DMS 273 (cell line): ENCODE measurements at regions not wholly inside any gene's neighbourhood (a gene's known extent, or its start where the extent isn't known, plus 50 kb on each side); places are given as distances from the start of the nearest gene placed in this dataset.
"Not testable (repeated sequence)": the region's sequence is repeated elsewhere in the genome, so short reads cannot be mapped to it uniquely, and the experiment has no call there.

ENCODE experiments used
- DNase-seq: peaks from one replicate; lab custom pipeline; 2025; ENCODE audit not compliant: unreplicated experiment; lab: John Stamatoyannopoulos, UW

DNA sequence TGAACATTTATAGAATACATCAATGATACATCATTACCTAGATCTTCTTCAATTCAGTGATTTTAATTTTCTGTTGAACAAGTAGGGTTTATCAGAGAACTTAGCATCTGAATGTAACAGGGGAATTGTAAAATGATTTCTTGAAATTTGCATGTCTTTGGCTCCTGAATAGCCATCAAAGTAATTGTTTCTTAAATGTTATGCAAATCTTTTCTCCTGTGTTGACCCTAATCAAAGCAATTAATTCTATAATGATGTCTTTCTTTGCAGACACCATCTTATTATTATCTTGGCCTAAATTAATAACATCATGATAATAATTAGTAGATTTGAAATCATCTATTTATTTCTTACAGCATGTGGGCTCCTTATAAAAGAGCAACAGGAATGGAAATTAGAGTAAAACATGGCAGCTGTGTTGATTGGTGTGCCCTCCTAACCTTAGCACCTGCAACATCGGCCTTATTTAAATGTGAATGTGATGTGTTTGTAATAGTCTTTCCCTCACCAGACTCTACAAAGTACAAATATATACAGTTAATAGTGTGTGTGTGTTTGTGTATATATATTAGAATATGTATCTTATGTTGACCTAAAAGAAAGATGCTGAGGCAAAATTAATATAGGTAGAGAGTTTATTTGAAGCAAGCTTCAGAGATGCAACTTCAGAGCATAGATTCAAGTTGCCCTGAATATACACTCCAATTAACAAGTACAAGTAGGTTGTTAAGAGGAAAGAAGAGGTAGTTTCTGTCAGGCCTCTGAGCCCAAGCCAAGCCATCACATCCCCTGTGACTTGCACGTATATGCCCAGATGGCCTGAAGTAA, 328.0 kb upstream of the TECRL start:
- no peak for DNase-seq

GRCh38 chr4:64729561-64729960, 320.3 kb upstream of the TECRL start:
- DNase-seq: no peak

DNA sequence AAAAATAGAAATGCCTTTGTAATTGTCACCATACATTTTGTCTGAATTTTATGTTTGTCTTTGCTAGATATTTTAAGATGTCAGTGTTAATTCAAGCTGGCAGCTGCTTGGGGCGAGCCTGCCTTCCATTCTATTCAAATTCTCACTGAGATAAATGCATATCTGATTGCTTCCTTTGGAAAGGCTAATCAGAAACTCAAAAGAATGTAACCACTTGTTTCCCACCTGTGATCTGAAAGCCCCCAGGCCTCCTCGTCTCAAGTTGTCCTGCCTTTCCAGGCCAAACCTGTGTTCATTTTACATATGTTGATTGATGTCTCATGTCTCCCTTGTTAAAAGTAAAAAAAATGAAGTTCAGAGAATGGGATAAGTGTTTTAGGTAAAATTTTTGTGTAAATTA, 318.7 kb upstream of the TECRL start:
- no peak for DNase-seq

GRCh38 chr4:64727391-64727790, 318.1 kb upstream of the TECRL start:
- not testable (repeated sequence) for DNase-seq

GRCh38 chr4:64724689-64725088, 315.4 kb upstream of the TECRL start:
- DNase-seq: no peak

DNA sequence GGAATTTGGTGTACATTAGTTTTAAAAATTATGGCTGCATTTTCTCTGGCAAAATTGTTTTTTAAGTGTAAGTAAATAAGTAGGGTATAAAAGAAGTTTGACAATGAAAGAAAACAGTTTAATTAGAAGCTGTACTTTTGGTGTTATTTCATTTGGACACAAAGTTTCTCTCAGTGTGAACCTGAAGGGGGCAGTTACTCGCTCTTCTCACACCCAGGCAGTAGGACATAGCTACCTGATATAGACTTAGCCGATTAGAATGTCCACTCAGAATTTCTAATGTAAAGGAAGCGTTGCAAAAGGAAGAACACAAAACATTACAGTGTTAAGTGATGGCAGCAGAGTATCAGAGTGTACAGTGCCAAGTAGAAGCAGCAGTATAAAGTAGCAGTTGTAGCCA, 311.9 kb upstream of the TECRL start:
- no peak for DNase-seq

- peak; percentile 2 for DNase-seq
Observed at GRCh38 chr4:64718091-64718490, 308.8 kb upstream of the TECRL start.

DNA sequence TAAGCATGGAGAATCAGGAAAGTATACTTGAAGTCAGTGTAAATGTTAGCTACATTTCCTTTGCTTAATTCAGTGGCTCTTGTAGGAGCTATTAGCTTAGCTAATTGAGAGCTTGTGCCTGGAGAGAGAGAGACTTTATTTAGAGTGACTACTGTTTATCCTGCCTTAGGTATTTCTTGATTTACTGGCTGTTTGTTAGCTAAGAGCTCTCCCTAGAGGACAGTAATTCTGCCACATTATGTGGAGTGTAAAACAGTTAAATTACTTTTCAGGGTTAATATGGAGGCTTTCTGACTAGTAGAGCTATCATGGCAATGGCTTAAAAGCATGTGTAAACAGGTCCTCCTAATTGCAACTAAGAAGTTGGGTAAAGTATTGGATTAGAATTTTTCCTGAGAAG, 306.5 kb upstream of the TECRL start:
- DNase-seq: no peak

DNA sequence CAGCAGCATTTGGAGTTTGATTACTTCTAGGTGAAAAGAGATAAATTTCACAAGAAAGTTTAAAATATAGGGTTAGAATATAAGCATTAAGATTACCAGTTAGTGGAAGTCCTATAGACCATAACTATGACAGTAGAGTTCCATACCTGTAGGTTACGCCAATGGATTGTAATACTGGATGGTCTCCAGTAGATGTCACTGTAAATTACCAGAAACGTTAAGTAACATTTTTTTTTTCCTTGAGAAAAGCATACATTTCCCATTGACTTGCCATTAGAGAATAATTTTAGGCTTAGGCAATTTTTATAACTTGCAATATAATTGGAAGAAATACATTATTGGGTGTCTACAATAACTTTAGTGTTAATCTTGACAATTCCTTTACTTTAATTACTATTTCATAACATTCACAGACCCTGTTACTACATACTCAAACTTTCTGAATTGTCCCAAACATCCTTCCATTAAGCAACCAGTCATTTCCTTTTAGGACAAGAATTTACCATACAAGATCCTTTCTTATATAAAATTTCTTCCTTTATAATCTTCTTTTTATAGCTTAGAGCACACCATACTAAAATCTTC, 304.1 kb upstream of the TECRL start:
- DNase-seq: peak; percentile 44

DNA sequence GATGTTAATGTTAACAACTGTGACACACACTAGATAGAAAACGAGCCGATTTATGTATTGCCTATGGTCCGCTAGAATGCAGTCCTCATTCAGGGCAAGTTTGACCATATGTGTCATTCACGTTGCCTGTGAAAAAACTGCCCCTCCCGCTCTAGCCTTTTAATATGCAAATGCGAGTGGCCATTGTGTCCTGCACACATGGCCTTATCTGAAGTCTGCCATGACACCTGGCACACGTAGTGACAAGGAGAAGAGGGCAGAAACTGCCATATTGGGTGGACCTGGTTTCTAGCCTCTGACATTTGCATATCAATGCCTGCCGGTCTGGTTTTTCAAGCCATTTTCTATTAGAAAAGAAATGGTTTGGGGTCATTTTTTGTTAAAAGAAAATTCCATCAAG, 303.3 kb upstream of the TECRL start:
- no peak for DNase-seq

DNA sequence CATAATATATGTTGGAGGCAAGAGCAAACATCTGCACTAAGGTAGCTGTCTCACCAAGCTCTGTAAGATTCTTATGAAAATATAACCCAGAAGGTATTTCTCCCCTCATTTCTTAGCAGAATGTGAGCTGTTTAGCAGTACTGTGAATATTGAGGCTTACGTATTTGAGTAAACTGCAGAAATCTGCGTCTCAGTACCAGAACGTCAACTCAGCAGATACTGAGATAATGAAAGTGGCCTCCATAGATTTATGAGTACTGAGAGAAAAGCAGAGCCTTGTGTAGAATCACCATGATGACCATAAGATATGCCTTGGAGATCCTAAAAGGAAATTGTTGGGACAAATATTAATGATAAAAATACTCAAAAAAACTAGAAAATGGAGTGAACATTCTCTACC, 296.7 kb upstream of the TECRL start:
- no peak for DNase-seq

GRCh38 chr4:64698171-64698570, 288.9 kb upstream of the TECRL start:
- DNase-seq: no peak

- no peak for DNase-seq
Observed at GRCh38 chr4:64682946-64683345, 273.7 kb upstream of the TECRL start.

DNA sequence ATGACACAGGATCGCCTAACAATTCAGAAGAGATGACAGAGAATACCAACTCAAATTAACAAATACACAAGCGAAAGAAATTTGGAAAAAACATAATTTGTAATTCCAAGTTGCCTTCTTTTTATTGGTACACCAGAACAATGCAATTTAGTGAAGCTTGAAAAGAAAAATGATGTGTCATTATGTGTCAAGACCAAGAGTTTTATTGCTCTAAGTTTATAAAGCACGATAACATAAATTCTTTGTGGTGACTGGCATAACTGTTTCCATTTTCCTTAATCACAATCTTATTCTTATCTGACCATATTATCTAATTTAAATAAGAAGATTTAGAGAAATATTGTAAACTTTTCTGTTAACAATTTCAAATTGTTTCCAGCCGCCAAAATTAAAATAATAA, 273.2 kb upstream of the TECRL start:
- no peak for DNase-seq

DNA sequence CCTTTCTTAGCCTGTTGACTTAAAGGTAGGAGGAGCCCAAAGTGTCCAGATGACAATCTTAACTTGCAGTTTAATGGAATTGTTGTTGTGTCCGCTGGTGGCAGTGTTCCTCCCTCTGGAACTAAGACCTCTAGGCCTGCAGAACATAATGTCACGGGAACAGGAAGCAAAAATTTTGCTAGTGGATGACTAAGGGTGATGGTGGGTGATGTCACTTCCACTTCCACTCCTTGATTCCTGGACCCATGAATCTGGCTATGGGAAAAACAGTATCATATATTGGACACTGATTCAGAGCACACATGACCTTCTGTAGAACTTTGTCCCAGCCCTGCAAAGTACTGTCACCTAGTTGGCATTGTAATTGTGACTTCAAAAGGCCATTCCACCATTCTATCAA, 263.9 kb upstream of the TECRL start:
- DNase-seq: not testable (repeated sequence)

GRCh38 chr4:64670647-64671046, 261.4 kb upstream of the TECRL start:
- no peak for DNase-seq

DNA sequence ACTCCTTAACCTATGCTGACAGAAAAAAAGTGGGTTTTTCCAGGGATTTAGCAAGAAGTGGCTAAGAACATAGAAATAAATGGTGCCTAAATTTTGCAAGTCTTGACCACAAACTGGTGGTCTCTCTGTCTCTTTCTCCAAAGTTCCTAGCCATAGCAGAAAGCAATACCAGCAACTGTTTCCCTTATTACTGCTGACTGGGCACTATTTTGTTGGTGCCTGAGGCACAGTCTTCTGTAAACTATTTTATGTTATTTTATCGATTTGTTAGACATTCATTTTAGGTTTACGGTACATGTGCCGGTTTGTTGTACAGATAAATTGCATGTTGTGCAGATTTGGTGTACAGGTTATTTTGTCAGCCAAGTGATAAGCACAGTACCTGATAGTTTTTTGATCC, 234.6 kb upstream of the TECRL start:
- DNase-seq: no peak

GRCh38 chr4:64642936-64643335, 233.7 kb upstream of the TECRL start:
- DNase-seq: no peak

DNA sequence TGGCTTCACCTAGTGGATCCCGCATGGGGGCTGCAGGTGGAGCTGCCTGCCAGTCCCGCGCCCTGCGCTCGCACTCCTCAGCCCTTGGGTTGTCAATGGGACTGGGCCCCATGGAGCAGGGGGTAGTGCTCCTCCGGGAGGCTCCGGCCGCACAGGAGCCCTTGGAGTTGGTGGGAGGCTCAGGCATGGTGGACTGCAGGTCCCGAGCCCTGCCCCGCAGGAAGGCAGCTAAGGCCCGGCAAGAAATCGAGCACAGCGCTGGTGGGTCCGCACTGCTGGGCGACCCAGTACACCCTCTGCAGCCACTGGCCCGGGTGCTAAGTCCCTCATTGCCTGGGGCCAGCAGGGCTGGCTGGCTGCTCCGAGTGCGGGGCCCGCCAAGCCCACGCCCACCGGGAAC, 231.2 kb upstream of the TECRL start:
- not testable (repeated sequence) for DNase-seq

GRCh38 chr4:64625438-64625837, 216.2 kb upstream of the TECRL start:
- DNase-seq: no peak

DNA sequence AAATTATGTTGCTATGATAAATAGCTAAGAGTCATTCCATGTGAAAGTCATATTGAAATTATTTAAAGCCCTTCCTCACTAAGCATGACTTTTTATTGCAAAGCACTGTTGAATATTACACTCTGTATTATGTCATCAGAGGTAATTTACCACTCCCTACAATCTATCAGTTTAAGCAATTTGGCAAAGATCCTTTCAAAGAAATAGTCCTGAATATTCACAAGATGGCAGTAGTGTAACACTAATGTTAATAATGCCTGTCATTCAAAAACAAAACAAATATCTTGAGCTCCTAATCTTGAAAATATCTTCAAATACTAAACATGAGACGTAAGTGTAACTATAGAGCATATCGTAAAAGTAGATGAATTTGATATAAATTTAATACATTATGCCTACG, 208.6 kb upstream of the TECRL start:
- peak; percentile 37 for DNase-seq

DNA sequence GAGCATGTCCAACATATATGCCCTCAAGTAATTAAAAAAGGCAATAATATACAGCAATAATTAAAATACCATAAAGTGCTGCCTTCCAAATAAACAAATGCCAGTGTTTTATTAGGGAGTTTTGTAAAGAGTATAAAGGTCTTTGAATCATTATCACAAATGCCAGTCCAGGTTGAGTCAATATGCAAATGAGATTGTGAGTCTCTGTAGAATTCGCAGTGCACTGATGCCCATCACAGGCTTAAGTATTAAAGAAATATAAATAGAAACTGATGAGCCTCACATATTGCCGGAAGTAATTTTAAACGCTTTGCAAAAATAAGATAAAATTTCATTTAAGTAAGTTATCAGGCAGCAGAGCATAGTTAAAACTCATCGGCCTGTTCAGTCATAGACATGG, 205.0 kb upstream of the TECRL start:
- no peak for DNase-seq

GRCh38 chr4:64613046-64613445, 203.8 kb upstream of the TECRL start:
- no peak for DNase-seq
